Adrenal gland (tissue), 9 donors: ENCODE measurements at regions not wholly inside any gene's neighbourhood (a gene's known extent, or its start where the extent isn't known, plus 50 kb on each side); places are given as distances from the start of the nearest gene placed in this dataset.

Experiments
- DNase-seq, 7 donors: peaks; one replicate each; pipeline ENCODE4 v3.0.0-alpha.2; 2019 to 2020
- H3K27ac ChIP-seq, 5 donors: fragments of 200-600 bp; sonication (generic) in 4 of 5; 1 replicate in 3 of 5; 2 replicates in 2 of 5; pipeline versions ENCODE4 v1.5.1 to v1.8.0; 2016 to 2020; ENCODE audit warnings: mild to moderate bottlenecking in 1 of 5
- H3K27me3 ChIP-seq: fragments of 200-600 bp; 2 replicates; pipeline ENCODE4 v1.8.0; 2021
- H3K36me3 ChIP-seq, 2 donors: fragments of 200-600 bp; replicated peaks in 1 of 2; 1 replicate in 1 of 2; 2 replicates in 1 of 2; pipeline versions ENCODE4 v1.5.1 to v1.8.0; 2018 to 2022
- H3K4me1 ChIP-seq, 2 donors: fragments of 200-600 bp; replicated peaks in 1 of 2; 1 replicate in 1 of 2; 2 replicates in 1 of 2; pipeline versions ENCODE4 v1.5.1 to v1.8.0; 2018 to 2021
- H3K4me3 ChIP-seq, 4 donors: fragments of 200-600 bp; sonication (generic) in 3 of 4; one replicate each; pipeline ENCODE4 v1.5.1; 2016 to 2018
- H3K9me3 ChIP-seq, 3 donors: fragments of 200-600 bp; sonication (generic) in 1 of 3; replicated peaks in 1 of 3; 1 replicate in 2 of 3; 2 replicates in 1 of 3; pipeline versions ENCODE4 v1.5.1 to v1.8.0; 2016 to 2021
- CTCF ChIP-seq, 6 experiments: fragments of 450-650 bp in 4 of 6; fragments of 200-600 bp in 2 of 6; sonication (generic) in 1 of 6; IDR thresholded peaks; 1 replicate in 5 of 6; 2 replicates in 1 of 6; pipeline versions ENCODE4 v1.5.1 to v1.8.0; 2016 to 2021; ENCODE audit warnings: antibody characterized with exemption in 6 of 6, mild to moderate bottlenecking in 2 of 6, moderate library complexity in 1 of 6
- POLR2A ChIP-seq, 2 donors: fragments of 450-650 bp; IDR thresholded peaks; one replicate each; pipeline ENCODE4 v1.6.1; 2017; ENCODE audit warnings: antibody characterized with exemption in 2 of 2, mild to moderate bottlenecking in 2 of 2, moderate library complexity in 1 of 2
- WGBS, 4 donors: extraction: QIAGEN DNeasy Blood & Tissue Kit in 2 of 4; methylation state at CpG; one replicate each; pipeline versions ENCODE4 v1.1.5 to v1.1.7; 2013 to 2017; 5-methylcytosine and 5-hydroxymethylcytosine counted together
- intact Hi-C, 2 donors: fragments of 100-400 bp; cut with DNase I; formaldehyde crosslinking; loops; one replicate each; pipeline versions ENCODE4 v1.14.1 to v1.15.0; 2022 to 2023
- donor health status: healthy with polysubstance abuse.
- donor health status: Bipolar disorder and iron deficiency.
- donor health status: DM: yes; HTN: yes; CAD: no.
- donor health status: DM: no; HTN: no; CAD: no.
- donor health status: DM: no; HTN: no; CAD: no.

GRCh38 chr3:144344925-144345548, 373.4 kb downstream of the DIPK2A start:
- no peak for TF ChIP-seq POLR2A (IDR thresholded peaks at IDR 0.05)
- no peak for TF ChIP-seq CTCF (IDR thresholded peaks at IDR 0.05)
- intact Hi-C loops: no loop called here
- H3K4me3 ChIP-seq: no peak overlapping the region

GRCh38 chr3:144350125-144350524, 378.5 kb downstream of the DIPK2A start:
- no peak overlapping the region for H3K4me3 ChIP-seq
- H3K9me3 ChIP-seq: peaks cover 0 to 5% (median 0%) of the 10 kb centered on the region in 3 donors
- no peak overlapping the region for H3K27ac ChIP-seq
- no peak for TF ChIP-seq POLR2A (IDR thresholded peaks at IDR 0.05)
- TF ChIP-seq CTCF (IDR thresholded peaks at IDR 0.05): no peak
- no peaks in the 10 kb centered on the region for H3K27me3 ChIP-seq
- 88 to 94% (median 92%) methylated on average over 3 of the region's 3 CpGs for WGBS, 4 donors
- no peaks in the 10 kb centered on the region for H3K36me3 ChIP-seq
- no peak for DNase-seq
- intact Hi-C loops: no loop called here
- H3K4me1 ChIP-seq: no peaks in the 10 kb centered on the region

More at GRCh38 chr3:144344925-144345548, 373.4 kb downstream of the DIPK2A start:
- H3K27ac ChIP-seq: no peak overlapping the region
- H3K9me3 ChIP-seq: peaks cover 0 to 5% (median 0%) of the 10 kb centered on the region in 3 donors
- no peak for DNase-seq
- WGBS, 4 donors: 61 to 65% (median 63%) methylated on average over 2 of the region's 2 CpGs
- H3K27me3 ChIP-seq: no peaks in the 10 kb centered on the region
- H3K36me3 ChIP-seq: no peaks in the 10 kb centered on the region
- H3K4me1 ChIP-seq: no peaks in the 10 kb centered on the region

- peaks cover 0 to 5% (median 0%) of the 10 kb centered on the region in 3 donors for H3K9me3 ChIP-seq
- no peaks in the 10 kb centered on the region for H3K36me3 ChIP-seq
- no peaks in the 10 kb centered on the region for H3K4me1 ChIP-seq
- WGBS, 4 donors: 48 to 65% (median 60%) methylated on average over 2 of the region's 2 CpGs
- intact Hi-C loops: no loop called here
- no peak for DNase-seq
- no peak overlapping the region for H3K27ac ChIP-seq
- H3K27me3 ChIP-seq: no peaks in the 10 kb centered on the region
- no peak overlapping the region for H3K4me3 ChIP-seq
- TF ChIP-seq POLR2A (IDR thresholded peaks at IDR 0.05): no peak
- TF ChIP-seq CTCF (IDR thresholded peaks at IDR 0.05): no peak
Measured at GRCh38 chr3:144351011-144351410, 379.4 kb downstream of the DIPK2A start.

- Histone ChIP-seq H3K27ac (no peak overlapping the region), H3K4me1 (no peaks in the 10 kb centered on the region), H3K9me3 (peaks cover 0 to 5% (median 0%) of the 10 kb centered on the region in 3 donors), H3K4me3 (no peak overlapping the region), H3K36me3 (no peaks in the 10 kb centered on the region), H3K27me3 (no peaks in the 10 kb centered on the region)
- WGBS, 4 donors: 35 to 48% (median 37%) methylated on average over 4 of the region's 4 CpGs
- DNase-seq: no peak
- TF ChIP-seq CTCF (IDR thresholded peaks at IDR 0.05) (no peak), POLR2A (IDR thresholded peaks at IDR 0.05) (no peak)
- intact Hi-C loops: no loop called here
Measured at GRCh38 chr3:144351773-144352365, 380.2 kb downstream of the DIPK2A start.
